GM23338 (cell line): ENCODE measurements at regions not wholly inside any gene's neighbourhood (a gene's known extent, or its start where the extent isn't known, plus 50 kb on each side); places are given as distances from the start of the nearest gene placed in this dataset.
"Not testable (repeated sequence)": the region's sequence is repeated elsewhere in the genome, so short reads cannot be mapped to it uniquely, and the experiment has no call there.

Experiments used
- ATAC-seq: fragments of 200-7000 bp; cut with Tn5 transposase; 3 replicates; pipeline ENCODE4 v1.9.1; 2020
- DNase-seq: peaks from one replicate; pipeline ENCODE4 v3.0.0-alpha.2; 2015; ENCODE audit warnings: low spot score
- H2AFZ ChIP-seq: fragments of 200-600 bp; sonication (generic); 2 replicates; pipeline ENCODE4 v1.8.0; 2016; ENCODE audit warnings: antibody characterized with exemption, mild to moderate bottlenecking, moderate library complexity
- H3F3A ChIP-seq: fragments of 200-600 bp; sonication (generic); replicated peaks from 2 replicates; pipeline ENCODE4 v1.8.0; 2017; ENCODE audit warnings: antibody characterized with exemption, mixed run types, low read depth
- H3K27ac ChIP-seq: fragments of 200-600 bp; sonication (generic); 2 replicates; pipeline ENCODE4 v1.6.1; 2016; ENCODE audit warnings: low read depth
- H3K27me3 ChIP-seq: fragments of 200-600 bp; sonication (generic); 2 replicates; pipeline ENCODE4 v1.8.0; 2016; ENCODE audit warnings: mild to moderate bottlenecking, mixed run types, moderate library complexity; ENCODE audit not compliant: insufficient read depth
- H3K36me3 ChIP-seq: fragments of 200-600 bp; sonication (generic); 2 replicates; pipeline ENCODE4 v1.8.0; 2016; ENCODE audit warnings: mild to moderate bottlenecking; ENCODE audit not compliant: insufficient read depth
- H3K4me1 ChIP-seq: fragments of 200-600 bp; sonication (generic); 2 replicates; pipeline ENCODE4 v1.8.0; 2016; ENCODE audit warnings: mild to moderate bottlenecking, moderate library complexity; ENCODE audit not compliant: insufficient read depth
- H3K4me2 ChIP-seq: fragments of 200-600 bp; sonication (generic); 2 replicates; pipeline ENCODE4 v1.7.1; 2017; ENCODE audit warnings: mixed run types
- H3K4me3 ChIP-seq: fragments of 200-600 bp; sonication (generic); 2 replicates; pipeline ENCODE4 v1.6.1; 2016; ENCODE audit warnings: mixed run types
- H3K79me2 ChIP-seq: fragments of 200-600 bp; sonication (generic); replicated peaks from 2 replicates; pipeline ENCODE4 v1.8.0; 2017; ENCODE audit warnings: mild to moderate bottlenecking; ENCODE audit not compliant: insufficient read depth
- H3K9me2 ChIP-seq: fragments of 200-600 bp; sonication (generic); 2 replicates; pipeline ENCODE4 v1.8.0; 2017; ENCODE audit not compliant: insufficient read depth
- H4K20me1 ChIP-seq: fragments of 200-600 bp; sonication (generic); replicated peaks from 2 replicates; pipeline ENCODE4 v1.8.0; 2017; ENCODE audit warnings: mild to moderate bottlenecking; ENCODE audit not compliant: insufficient read depth
- H3K27ac Mint-ChIP-seq: 2 replicates; pipeline ENCODE4 v1.8.0; 2020; ENCODE audit warnings: inconsistent platforms, mild to moderate bottlenecking, moderate library complexity, mixed read lengths
- H3K27me3 Mint-ChIP-seq: 3 replicates; pipeline ENCODE4 v1.8.0; 2022; ENCODE audit warnings: low read depth, mild to moderate bottlenecking, moderate library complexity, mixed read lengths, inconsistent platforms; ENCODE audit not compliant: insufficient read depth, poor library complexity
- H3K36me3 Mint-ChIP-seq: 3 replicates; pipeline ENCODE4 v1.8.0; 2021; ENCODE audit warnings: low read depth, mild to moderate bottlenecking, inconsistent platforms, moderate library complexity, mixed read lengths
- H3K4me1 Mint-ChIP-seq: 3 replicates; pipeline ENCODE4 v1.8.0; 2020; ENCODE audit warnings: mild to moderate bottlenecking, inconsistent platforms, mixed read lengths
- H3K4me3 Mint-ChIP-seq: 3 replicates; pipeline ENCODE4 v1.8.0; 2021; ENCODE audit warnings: moderate library complexity, mild to moderate bottlenecking, inconsistent platforms, mixed read lengths
- H3K9me3 Mint-ChIP-seq: 3 replicates; pipeline ENCODE4 v1.8.0; 2020; ENCODE audit warnings: moderate library complexity, mild to moderate bottlenecking, inconsistent platforms, mixed read lengths

DNA sequence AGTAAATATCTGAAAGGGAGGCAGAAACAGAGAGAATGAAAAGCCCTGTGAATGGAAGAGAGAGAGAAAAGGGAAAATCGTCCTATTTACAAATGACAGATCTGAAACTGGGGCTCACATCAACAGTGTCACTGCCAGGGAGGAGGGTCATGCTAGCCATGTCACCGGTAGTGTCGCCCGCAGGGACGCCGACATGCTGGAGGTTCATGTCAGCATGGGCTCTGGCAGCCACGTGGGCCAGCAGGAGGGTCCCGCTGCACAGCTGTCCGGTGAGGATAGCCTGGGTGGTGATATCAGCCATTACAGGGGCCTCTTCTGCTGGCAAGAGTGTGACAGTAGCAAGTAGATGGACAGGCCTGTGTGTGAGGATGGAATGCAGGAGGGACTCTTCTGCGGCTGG is 738.6 kb upstream of the DEFB115 start:
- H3K4me1 ChIP-seq, H3K27ac Mint-ChIP-seq, H4K20me1 ChIP-seq, H3F3A ChIP-seq, H3K27ac ChIP-seq, H3K36me3 Mint-ChIP-seq, DNase-seq, H3K4me3 ChIP-seq, ATAC-seq, H3K27me3 ChIP-seq, H3K27me3 Mint-ChIP-seq, H3K36me3 ChIP-seq, H3K4me3 Mint-ChIP-seq, H3K4me2 ChIP-seq, H2AFZ ChIP-seq, H3K9me2 ChIP-seq, H3K79me2 ChIP-seq, H3K4me1 Mint-ChIP-seq: not testable (repeated sequence)
- peaks cover 10% of the 10 kb centered on the region for H3K9me3 Mint-ChIP-seq

DNA sequence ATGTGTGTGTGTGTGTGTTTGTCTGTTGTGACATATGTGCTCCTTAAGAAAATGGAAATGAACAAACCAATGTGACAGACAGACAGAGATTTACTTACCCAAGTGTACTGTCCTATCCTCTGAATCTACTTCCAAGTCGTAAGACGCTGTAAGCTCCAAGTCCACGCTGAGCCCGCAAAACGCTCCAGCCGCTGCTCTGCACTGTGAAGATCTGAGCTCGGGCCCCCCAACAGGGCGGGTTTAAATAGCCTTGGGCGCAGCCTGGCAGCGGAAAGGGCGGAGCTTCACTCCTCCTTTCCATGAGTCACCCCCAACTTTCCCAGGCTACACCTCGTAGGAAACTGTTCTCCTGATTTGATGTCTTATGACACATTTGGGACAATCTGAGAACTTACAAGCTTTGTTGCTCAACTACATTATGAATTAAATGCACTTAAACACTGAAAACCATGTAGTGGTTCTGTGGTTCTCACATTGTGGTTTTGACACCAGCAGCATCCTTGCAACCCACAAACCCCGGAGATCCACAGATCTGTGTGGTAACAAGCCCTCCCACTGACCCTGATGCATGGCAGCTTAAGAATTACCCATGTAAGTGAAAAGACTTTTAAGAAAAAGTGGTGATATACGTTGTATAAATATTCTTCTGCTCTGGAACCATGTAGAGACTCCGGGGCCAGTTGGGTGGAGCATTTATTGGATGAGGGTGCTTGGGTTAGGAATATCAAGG is 735.6 kb upstream of the DEFB115 start:
- not testable (repeated sequence) for H3K27me3 ChIP-seq, H3K4me2 ChIP-seq, H3K4me3 ChIP-seq, H4K20me1 ChIP-seq, ATAC-seq, H3K27me3 Mint-ChIP-seq, DNase-seq, H3K36me3 Mint-ChIP-seq, H3K79me2 ChIP-seq, H3K4me3 Mint-ChIP-seq, H3F3A ChIP-seq, H3K27ac ChIP-seq, H2AFZ ChIP-seq, H3K4me1 ChIP-seq, H3K4me1 Mint-ChIP-seq, H3K36me3 ChIP-seq, H3K27ac Mint-ChIP-seq, H3K9me2 ChIP-seq, H3K9me3 Mint-ChIP-seq

DNA sequence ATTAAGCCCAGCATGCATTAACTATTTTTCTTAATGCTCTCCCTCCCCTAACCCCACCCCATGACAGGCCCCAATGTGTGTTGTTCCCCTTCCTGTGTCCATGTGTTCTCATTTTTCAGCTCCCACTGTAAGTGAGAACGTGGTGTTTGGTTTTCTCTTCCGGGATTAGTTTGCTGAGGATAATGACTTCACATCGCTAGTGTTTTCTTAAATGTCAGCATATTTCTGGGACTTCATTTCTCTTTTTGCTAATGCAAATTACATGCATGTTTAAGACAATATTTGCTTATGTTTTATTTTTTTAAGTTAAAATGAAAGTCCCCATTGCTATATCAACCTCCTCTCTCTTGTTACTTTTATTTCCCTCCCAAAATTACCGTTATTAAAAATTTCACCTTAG is 733.3 kb upstream of the DEFB115 start:
- not testable (repeated sequence) for H3K9me2 ChIP-seq, H3K27me3 Mint-ChIP-seq, ATAC-seq

GRCh38 chr20:30524761-30525160 is 732.7 kb upstream of the DEFB115 start:
- not testable (repeated sequence) for H3K27me3 ChIP-seq, H3K4me2 ChIP-seq, H3K36me3 Mint-ChIP-seq, H3K4me1 ChIP-seq, H3K27me3 Mint-ChIP-seq, H3K79me2 ChIP-seq, H3K4me3 ChIP-seq, H3K27ac Mint-ChIP-seq, ATAC-seq, H3K9me2 ChIP-seq, H3F3A ChIP-seq, H3K9me3 Mint-ChIP-seq, H3K36me3 ChIP-seq, H3K4me3 Mint-ChIP-seq, H3K4me1 Mint-ChIP-seq, DNase-seq, H4K20me1 ChIP-seq, H2AFZ ChIP-seq, H3K27ac ChIP-seq

More for the DNA sequence above, 733.3 kb upstream of the DEFB115 start:
- H3K4me3 ChIP-seq, DNase-seq, H3K79me2 ChIP-seq, H3K9me3 Mint-ChIP-seq, H3K4me1 Mint-ChIP-seq, H3F3A ChIP-seq, H3K4me3 Mint-ChIP-seq, H2AFZ ChIP-seq, H3K4me2 ChIP-seq, H4K20me1 ChIP-seq, H3K36me3 ChIP-seq, H3K27ac ChIP-seq, H3K4me1 ChIP-seq, H3K27me3 ChIP-seq, H3K36me3 Mint-ChIP-seq, H3K27ac Mint-ChIP-seq: not testable (repeated sequence)

DNA sequence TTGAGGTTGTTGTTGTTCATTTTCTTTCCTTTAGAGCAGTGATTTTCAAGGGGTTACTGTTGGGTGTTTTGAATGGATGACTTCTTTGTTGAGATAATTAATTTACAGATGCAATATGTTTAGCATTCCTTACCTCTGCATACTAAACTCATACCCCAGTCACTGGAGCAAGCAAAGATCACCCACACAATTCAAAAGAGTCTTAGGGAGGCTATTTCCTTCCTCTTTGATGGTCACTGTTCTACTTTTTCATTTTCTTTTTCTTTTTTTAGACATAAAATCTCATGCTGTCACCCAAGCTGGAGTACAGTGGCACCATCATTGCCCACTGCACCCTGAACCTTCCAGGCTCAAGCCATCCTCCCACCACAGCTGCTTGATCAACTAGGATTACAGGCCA is 723.8 kb upstream of the DEFB115 start:
- H3K9me2 ChIP-seq, ATAC-seq, H3K4me2 ChIP-seq, H2AFZ ChIP-seq, H3K27ac ChIP-seq, H3K27ac Mint-ChIP-seq, H3K9me3 Mint-ChIP-seq, H4K20me1 ChIP-seq, H3K27me3 Mint-ChIP-seq, H3F3A ChIP-seq, H3K36me3 ChIP-seq, H3K4me3 ChIP-seq, H3K27me3 ChIP-seq, H3K36me3 Mint-ChIP-seq, H3K79me2 ChIP-seq, H3K4me3 Mint-ChIP-seq, H3K4me1 Mint-ChIP-seq, DNase-seq, H3K4me1 ChIP-seq: not testable (repeated sequence)
